Neuronal stem cell (in vitro differentiated cells): ENCODE measurements at regions not wholly inside any gene's neighbourhood (a gene's known extent, or its start where the extent isn't known, plus 50 kb on each side); places are given as distances from the start of the nearest gene placed in this dataset.

ENCODE experiments used
- DNase-seq: peaks from one replicate; pipeline ENCODE4 v3.0.0-alpha.2; 2013; ENCODE audit warnings: low spot score
- H2AFZ ChIP-seq: one replicate; pipeline ENCODE4 v1.6.1; 2013; ENCODE audit warnings: mild to moderate bottlenecking, low read length, inconsistent platforms
- H2AK5ac ChIP-seq: 2 replicates; pipeline ENCODE4 v1.6.1; 2013; ENCODE audit warnings: low read depth, mild to moderate bottlenecking, inconsistent platforms, low read length, moderate library complexity, mixed read lengths
- H2BK120ac ChIP-seq: 2 replicates; pipeline ENCODE4 v1.6.1; 2013; ENCODE audit warnings: low read depth, mild to moderate bottlenecking, inconsistent platforms, low read length, moderate library complexity, mixed read lengths
- H2BK12ac ChIP-seq: one replicate; pipeline ENCODE4 v1.6.1; 2013; ENCODE audit warnings: low read length, inconsistent platforms
- H2BK15ac ChIP-seq: 2 replicates; pipeline ENCODE4 v1.6.1; 2013; ENCODE audit warnings: mild to moderate bottlenecking, low read length, inconsistent platforms, mixed read lengths
- H2BK5ac ChIP-seq: one replicate; pipeline ENCODE4 v1.6.1; 2013; ENCODE audit warnings: inconsistent platforms, mild to moderate bottlenecking, low read length, moderate library complexity
- H3K14ac ChIP-seq: one replicate; pipeline ENCODE4 v1.6.1; 2013; ENCODE audit warnings: low read length, inconsistent platforms
- H3K18ac ChIP-seq: 2 replicates; pipeline ENCODE4 v1.6.1; 2013; ENCODE audit warnings: low read length, inconsistent platforms
- H3K23ac ChIP-seq: 2 replicates; pipeline ENCODE4 v1.6.1; 2013; ENCODE audit warnings: low read depth, mild to moderate bottlenecking, mixed read lengths, low read length, inconsistent platforms; ENCODE audit not compliant: poor library complexity
- H3K27ac ChIP-seq: replicated peaks from 3 replicates; pipeline ENCODE4 v1.5.1; 2013; ENCODE audit warnings: low read length, inconsistent platforms
- H3K27me3 ChIP-seq, 3 experiments: 2 replicates each; pipeline ENCODE4 v1.6.1; 2013; ENCODE audit warnings: low read length in 3 of 3, mild to moderate bottlenecking in 2 of 3, inconsistent platforms in 1 of 3, low read depth in 1 of 3, mixed read lengths in 1 of 3, moderate library complexity in 1 of 3; ENCODE audit not compliant: control insufficient read depth in 3 of 3, insufficient read depth in 3 of 3
- H3K36me3 ChIP-seq, 2 donors: replicated peaks in 1 of 2; 2 replicates each; pipeline ENCODE4 v1.6.1; 2013; ENCODE audit warnings: low read length in 2 of 2; ENCODE audit not compliant: control insufficient read depth in 2 of 2, insufficient read depth in 2 of 2
- H3K4ac ChIP-seq: 2 replicates; pipeline ENCODE4 v1.6.1; 2013; ENCODE audit warnings: inconsistent platforms, mild to moderate bottlenecking, low read length, moderate library complexity
- H3K4me1 ChIP-seq, 2 donors: 1 replicate in 1 of 2; 2 replicates in 1 of 2; pipeline ENCODE4 v1.6.1; 2013; ENCODE audit warnings: low read length in 2 of 2, low read depth in 1 of 2; ENCODE audit not compliant: control insufficient read depth in 2 of 2, insufficient read depth in 1 of 2
- H3K4me2 ChIP-seq: one replicate; pipeline ENCODE4 v1.6.1; 2013; ENCODE audit warnings: mild to moderate bottlenecking, low read length, inconsistent platforms; ENCODE audit not compliant: insufficient read depth, poor library complexity, severe bottlenecking
- H3K4me3 ChIP-seq, 2 donors: 2 replicates each; pipeline ENCODE4 v1.5.1; 2013; ENCODE audit warnings: low read length in 2 of 2, mild to moderate bottlenecking in 2 of 2, inconsistent platforms in 1 of 2, moderate library complexity in 1 of 2
- H3K79me1 ChIP-seq: one replicate; pipeline ENCODE4 v1.6.1; 2013; ENCODE audit warnings: low read depth, mild to moderate bottlenecking, inconsistent platforms, low read length, moderate library complexity
- H3K9ac ChIP-seq: one replicate; pipeline ENCODE4 v1.6.1; 2013; ENCODE audit warnings: mild to moderate bottlenecking, low read depth, low read length, inconsistent platforms; ENCODE audit not compliant: poor library complexity
- H3K9me3 ChIP-seq, 2 donors: replicated peaks in 1 of 2; 2 replicates each; pipeline versions ENCODE3 to v1.6.1; 2013; ENCODE audit warnings: low read length in 2 of 2, mild to moderate bottlenecking in 2 of 2, inconsistent platforms in 1 of 2, low read depth in 1 of 2, mixed read lengths in 1 of 2, moderate library complexity in 1 of 2; ENCODE audit not compliant: control insufficient read depth in 2 of 2, insufficient read depth in 1 of 2
- H4K8ac ChIP-seq: one replicate; pipeline ENCODE4 v1.6.1; 2013; ENCODE audit warnings: low read depth, mild to moderate bottlenecking, inconsistent platforms, low read length, moderate library complexity
- H4K91ac ChIP-seq: one replicate; pipeline ENCODE4 v1.6.1; 2013; ENCODE audit warnings: low read length, low read depth, mild to moderate bottlenecking, inconsistent platforms; ENCODE audit not compliant: poor library complexity
- WGBS, 2 donors: extraction: QIAGEN DNeasy Blood & Tissue Kit; methylation state at CpG; one replicate each; pipeline ENCODE4 v1.1.7; 2013; ENCODE audit warnings: missing lambda C conversion rate in 2 of 2, mixed read lengths in 1 of 2; ENCODE audit not compliant: insufficient read length in 2 of 2, insufficient replicate concordance in 1 of 2; ENCODE audit errors: extremely low coverage in 2 of 2; 5-methylcytosine and 5-hydroxymethylcytosine counted together

- no peaks in the 10 kb centered on the region for H3K79me1 ChIP-seq
- no peak overlapping the region for H3K18ac ChIP-seq
- H3K9ac ChIP-seq, result no peak overlapping the region
- peaks cover 0 to 12% (median 0%) of the 10 kb centered on the region in 3 experiments for H3K27me3 ChIP-seq
- no peaks in the 10 kb centered on the region for H3K36me3 ChIP-seq
- no peak overlapping the region for H2BK5ac ChIP-seq
- no peak overlapping the region for H3K4ac ChIP-seq
- H2AFZ ChIP-seq, result no peak overlapping the region
- no peak overlapping the region for H2BK12ac ChIP-seq
- H4K8ac ChIP-seq, result no peak overlapping the region
- no CpG with 5 or more reads among the region's 14 CpGs for WGBS, 2 donors
- H3K4me2 ChIP-seq, result no peak overlapping the region
- no peak overlapping the region for H3K27ac ChIP-seq
- H2BK120ac ChIP-seq, result no peak overlapping the region
- no peak overlapping the region for H2BK15ac ChIP-seq
- no peaks in the 10 kb centered on the region for H3K9me3 ChIP-seq
- H3K4me3 ChIP-seq, result no peak overlapping the region
- DNase-seq, result no peak
- H3K23ac ChIP-seq, result no peak overlapping the region
- H3K4me1 ChIP-seq, result no peaks in the 10 kb centered on the region
- H4K91ac ChIP-seq, result no peak overlapping the region
- H3K14ac ChIP-seq, result no peak overlapping the region
- H2AK5ac ChIP-seq, result no peak overlapping the region
These were observed 615.4 kb downstream of the MID1IP1 start for GRCh38 chrX:39416547-39417260.

- H3K9me3 ChIP-seq, result no peaks in the 10 kb centered on the region
- H2AFZ ChIP-seq, result no peak overlapping the region
- no peak overlapping the region for H3K4me2 ChIP-seq
- H4K8ac ChIP-seq, result no peak overlapping the region
- no peak overlapping the region for H2BK15ac ChIP-seq
- H3K79me1 ChIP-seq, result no peaks in the 10 kb centered on the region
- H3K23ac ChIP-seq, result no peak overlapping the region
- WGBS, 2 donors, result no CpG with 5 or more reads among the region's 4 CpGs
- no peak overlapping the region for H3K9ac ChIP-seq
- H3K27ac ChIP-seq, result no peak overlapping the region
- no peak overlapping the region for H2BK5ac ChIP-seq
- no peak overlapping the region for H3K4me3 ChIP-seq
- no peak overlapping the region for H4K91ac ChIP-seq
- H3K27me3 ChIP-seq, result peaks cover 0 to 10% (median 0%) of the 10 kb centered on the region in 3 experiments
- H3K14ac ChIP-seq, result no peak overlapping the region
- H3K4me1 ChIP-seq, result no peaks in the 10 kb centered on the region
- H3K18ac ChIP-seq, result no peak overlapping the region
- H2AK5ac ChIP-seq, result no peak overlapping the region
- H3K4ac ChIP-seq, result no peak overlapping the region
- H2BK12ac ChIP-seq, result no peak overlapping the region
- H3K36me3 ChIP-seq, result no peaks in the 10 kb centered on the region
- no peak for DNase-seq
- H2BK120ac ChIP-seq, result no peak overlapping the region
These were observed 617.0 kb downstream of the MID1IP1 start for GRCh38 chrX:39418254-39418704.

- Histone ChIP-seq H4K8ac (no peak overlapping the region), H3K9me3 (no peaks in the 10 kb centered on the region), H2BK15ac (no peak overlapping the region), H3K4ac (no peak overlapping the region), H2BK12ac (no peak overlapping the region), H2BK120ac (no peak overlapping the region), H3K4me3 (no peak overlapping the region), H3K27ac (no peak overlapping the region), H3K79me1 (no peaks in the 10 kb centered on the region), H4K91ac (no peak overlapping the region), H3K4me1 (no peaks in the 10 kb centered on the region), H2AFZ (no peak overlapping the region), H2AK5ac (no peak overlapping the region), H3K4me2 (no peak overlapping the region), H3K14ac (no peak overlapping the region), H3K23ac (no peak overlapping the region), H3K18ac (no peak overlapping the region), H3K27me3 (peaks cover 0 to 10% (median 0%) of the 10 kb centered on the region in 3 experiments), H3K36me3 (no peaks in the 10 kb centered on the region), H2BK5ac (no peak overlapping the region), H3K9ac (no peak overlapping the region)
- no peak for DNase-seq
- no CpG with 5 or more reads among the region's 29 CpGs for WGBS, 2 donors
These were observed 617.7 kb downstream of the MID1IP1 start for GRCh38 chrX:39418731-39419638.

GRCh38 chrX:39421006-39421405 is 619.7 kb downstream of the MID1IP1 start:
- H2AK5ac ChIP-seq, result no peak overlapping the region
- H3K27me3 ChIP-seq, result peaks cover 0 to 10% (median 0%) of the 10 kb centered on the region in 3 experiments
- H3K9ac ChIP-seq, result no peak overlapping the region
- H2BK15ac ChIP-seq, result no peak overlapping the region
- no peak overlapping the region for H4K91ac ChIP-seq
- no peak for DNase-seq
- H2AFZ ChIP-seq, result no peak overlapping the region
- no peak overlapping the region for H3K14ac ChIP-seq
- H3K79me1 ChIP-seq, result no peaks in the 10 kb centered on the region
- no CpG with 5 or more reads among the region's 3 CpGs for WGBS, 2 donors
- H3K36me3 ChIP-seq, result no peaks in the 10 kb centered on the region
- no peak overlapping the region for H3K4me3 ChIP-seq
- no peak overlapping the region for H4K8ac ChIP-seq
- H3K4me2 ChIP-seq, result no peak overlapping the region
- H3K23ac ChIP-seq, result no peak overlapping the region
- no peak overlapping the region for H3K4ac ChIP-seq
- no peak overlapping the region for H2BK12ac ChIP-seq
- no peak overlapping the region for H3K27ac ChIP-seq
- no peaks in the 10 kb centered on the region for H3K9me3 ChIP-seq
- no peak overlapping the region for H2BK120ac ChIP-seq
- no peak overlapping the region for H2BK5ac ChIP-seq
- no peaks in the 10 kb centered on the region for H3K4me1 ChIP-seq
- H3K18ac ChIP-seq, result no peak overlapping the region
